Right atrium auricular region (tissue), 2 donors: ENCODE measurements at regions not wholly inside any gene's neighbourhood (a gene's known extent, or its start where the extent isn't known, plus 50 kb on each side); places are given as distances from the start of the nearest gene placed in this dataset.

Source experiments
- DNase-seq: peaks from one replicate; pipeline ENCODE4 v3.0.0-alpha.2; 2019; ENCODE audit warnings: low spot score
- H3K27ac ChIP-seq, 2 donors: fragments of 200-600 bp; sonication (generic); 1 replicate in 1 of 2; 2 replicates in 1 of 2; pipeline ENCODE4 v1.5.1; 2016 to 2019
- H3K27me3 ChIP-seq, 2 donors: fragments of 200-600 bp; sonication (generic); one replicate each; pipeline versions ENCODE4 v1.5.1 to v1.6.0; 2017 to 2019
- H3K36me3 ChIP-seq: fragments of 200-600 bp; sonication (generic); one replicate; pipeline ENCODE4 v1.5.1; 2016
- H3K4me1 ChIP-seq, 2 donors: fragments of 200-600 bp; sonication (generic); one replicate each; pipeline versions ENCODE4 v1.5.1 to v1.6.0; 2017 to 2019
- H3K4me3 ChIP-seq, 2 donors: fragments of 200-600 bp; sonication (generic); 1 replicate in 1 of 2; 2 replicates in 1 of 2; pipeline ENCODE4 v1.5.1; 2017 to 2019; ENCODE audit warnings: mild to moderate bottlenecking in 1 of 2, moderate library complexity in 1 of 2
- H3K9me3 ChIP-seq, 2 donors: fragments of 200-600 bp; sonication (generic); one replicate each; pipeline ENCODE4 v1.5.1; 2019
- TF ChIP-seq, protein P1 (sequence below), 2 donors: fragments of 200-600 bp; sonication (generic); IDR thresholded peaks; one replicate each; pipeline ENCODE4 v1.5.1; 2019; ENCODE audit warnings: antibody characterized with exemption in 2 of 2

DNA sequence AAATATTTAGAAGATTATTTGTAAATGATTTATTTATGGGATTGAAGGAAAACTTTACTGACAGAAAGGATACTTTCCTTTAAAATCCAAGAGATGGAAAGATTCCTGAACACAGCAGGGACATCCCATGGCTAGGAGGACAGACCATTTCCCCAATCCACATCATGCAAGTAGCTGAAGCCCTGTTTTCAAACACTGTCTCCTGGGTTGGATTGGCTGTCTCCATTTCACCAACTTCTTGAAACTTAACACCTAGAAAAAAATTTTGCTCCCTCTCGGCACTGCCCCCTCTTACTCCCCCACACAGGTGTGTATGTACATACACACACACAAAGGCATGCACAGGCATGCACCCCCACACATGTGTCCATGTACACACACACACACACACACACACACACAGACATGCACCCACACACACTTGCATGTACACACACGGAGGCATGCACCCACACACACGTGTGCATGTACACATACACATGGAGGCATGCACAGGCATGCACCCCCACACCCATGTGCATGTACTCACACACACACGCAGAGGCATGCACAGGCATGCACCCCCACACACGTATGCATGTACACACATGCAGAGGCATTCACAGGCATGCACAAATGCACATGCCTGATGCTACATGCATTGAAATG is 320.0 kb downstream of the CHRM3 start:
- Histone ChIP-seq H3K36me3 (no peaks in the 10 kb centered on the region), H3K27me3 (no peaks in the 10 kb centered on the region), H3K4me3 (no peak overlapping the region), H3K9me3 (no peaks in the 10 kb centered on the region), H3K27ac (no peak overlapping the region), H3K4me1 (no peaks in the 10 kb centered on the region)
- DNase-seq = no peak
- TF ChIP-seq, protein P1, sequence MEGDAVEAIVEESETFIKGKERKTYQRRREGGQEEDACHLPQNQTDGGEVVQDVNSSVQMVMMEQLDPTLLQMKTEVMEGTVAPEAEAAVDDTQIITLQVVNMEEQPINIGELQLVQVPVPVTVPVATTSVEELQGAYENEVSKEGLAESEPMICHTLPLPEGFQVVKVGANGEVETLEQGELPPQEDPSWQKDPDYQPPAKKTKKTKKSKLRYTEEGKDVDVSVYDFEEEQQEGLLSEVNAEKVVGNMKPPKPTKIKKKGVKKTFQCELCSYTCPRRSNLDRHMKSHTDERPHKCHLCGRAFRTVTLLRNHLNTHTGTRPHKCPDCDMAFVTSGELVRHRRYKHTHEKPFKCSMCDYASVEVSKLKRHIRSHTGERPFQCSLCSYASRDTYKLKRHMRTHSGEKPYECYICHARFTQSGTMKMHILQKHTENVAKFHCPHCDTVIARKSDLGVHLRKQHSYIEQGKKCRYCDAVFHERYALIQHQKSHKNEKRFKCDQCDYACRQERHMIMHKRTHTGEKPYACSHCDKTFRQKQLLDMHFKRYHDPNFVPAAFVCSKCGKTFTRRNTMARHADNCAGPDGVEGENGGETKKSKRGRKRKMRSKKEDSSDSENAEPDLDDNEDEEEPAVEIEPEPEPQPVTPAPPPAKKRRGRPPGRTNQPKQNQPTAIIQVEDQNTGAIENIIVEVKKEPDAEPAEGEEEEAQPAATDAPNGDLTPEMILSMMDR (IDR thresholded peaks at IDR 0.05) = no peak

DNA sequence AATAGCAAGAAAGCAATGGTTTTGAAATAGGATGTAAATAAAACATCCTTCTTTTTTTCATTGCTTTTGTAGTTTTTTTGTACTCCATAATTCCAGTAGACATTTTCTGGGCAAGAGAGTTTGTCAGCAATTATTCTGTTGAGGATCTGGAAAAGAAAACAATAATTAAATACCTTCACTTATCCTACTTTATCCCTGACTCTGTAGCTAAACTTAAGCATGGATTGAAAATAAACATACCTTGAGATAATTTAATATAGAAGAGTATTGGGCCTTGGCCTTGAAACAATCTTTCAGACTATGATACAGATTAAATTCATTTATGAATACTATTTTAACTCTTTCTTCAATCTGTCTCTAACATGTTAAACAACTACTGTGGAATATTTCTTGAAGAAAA is 321.2 kb downstream of the CHRM3 start:
- no peak for DNase-seq
- Histone ChIP-seq H3K9me3 (no peaks in the 10 kb centered on the region), H3K27ac (no peak overlapping the region), H3K27me3 (no peaks in the 10 kb centered on the region), H3K4me3 (no peak overlapping the region), H3K4me1 (no peaks in the 10 kb centered on the region), H3K36me3 (no peaks in the 10 kb centered on the region)
- TF ChIP-seq, protein P1 (IDR thresholded peaks at IDR 0.05) = no peak

DNA sequence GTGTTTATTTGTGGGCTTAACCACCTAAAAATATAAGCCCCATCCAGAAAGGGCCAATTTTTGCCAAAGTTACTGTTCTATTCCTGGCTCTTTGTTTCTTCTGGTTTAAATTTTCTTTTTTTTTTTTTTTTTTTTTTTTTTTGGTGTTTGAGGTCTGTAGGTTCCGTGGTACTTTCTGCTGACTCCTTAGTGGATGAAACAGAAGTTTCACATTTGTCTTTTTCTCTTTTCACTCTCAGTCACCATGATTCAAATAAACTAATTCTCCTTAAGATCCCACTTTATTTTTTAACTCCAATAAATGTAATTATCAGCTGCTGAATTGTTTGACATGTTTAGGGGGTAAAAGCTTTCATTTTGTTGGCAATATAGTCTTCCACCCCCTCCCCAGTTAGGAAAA is 322.3 kb downstream of the CHRM3 start:
- H3K27me3 ChIP-seq = no peaks in the 10 kb centered on the region
- TF ChIP-seq, protein P1 (IDR thresholded peaks at IDR 0.05) = no peak
- DNase-seq = no peak
- H3K4me1 ChIP-seq = no peaks in the 10 kb centered on the region
- H3K9me3 ChIP-seq = no peaks in the 10 kb centered on the region
- H3K4me3 ChIP-seq = no peak overlapping the region
- H3K36me3 ChIP-seq = no peaks in the 10 kb centered on the region
- no peak overlapping the region for H3K27ac ChIP-seq

DNA sequence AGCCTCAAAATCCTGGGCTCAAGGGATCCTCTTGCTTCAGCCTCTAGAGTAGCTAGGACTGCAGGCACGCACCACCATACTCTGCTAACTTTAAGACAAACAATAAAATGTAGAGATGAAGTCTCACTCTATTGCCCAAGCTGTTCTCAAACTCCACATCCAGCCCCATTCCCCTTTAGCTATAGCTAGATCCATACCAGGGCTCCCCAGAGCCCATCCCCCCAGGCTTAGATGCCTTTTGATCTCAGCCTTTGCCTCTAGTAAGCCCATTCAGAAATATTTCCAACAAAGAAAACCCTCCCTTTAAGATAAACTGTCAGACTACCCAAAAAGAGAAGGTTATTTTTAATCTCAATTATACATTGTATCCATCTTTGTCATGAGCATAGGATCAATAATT is 325.4 kb downstream of the CHRM3 start:
- TF ChIP-seq, protein P1 (IDR thresholded peaks at IDR 0.05) = no peak
- Histone ChIP-seq H3K27ac (no peak overlapping the region), H3K4me3 (no peak overlapping the region), H3K4me1 (no peaks in the 10 kb centered on the region), H3K9me3 (no peaks in the 10 kb centered on the region), H3K36me3 (no peaks in the 10 kb centered on the region), H3K27me3 (no peaks in the 10 kb centered on the region)
- no peak for DNase-seq

DNA sequence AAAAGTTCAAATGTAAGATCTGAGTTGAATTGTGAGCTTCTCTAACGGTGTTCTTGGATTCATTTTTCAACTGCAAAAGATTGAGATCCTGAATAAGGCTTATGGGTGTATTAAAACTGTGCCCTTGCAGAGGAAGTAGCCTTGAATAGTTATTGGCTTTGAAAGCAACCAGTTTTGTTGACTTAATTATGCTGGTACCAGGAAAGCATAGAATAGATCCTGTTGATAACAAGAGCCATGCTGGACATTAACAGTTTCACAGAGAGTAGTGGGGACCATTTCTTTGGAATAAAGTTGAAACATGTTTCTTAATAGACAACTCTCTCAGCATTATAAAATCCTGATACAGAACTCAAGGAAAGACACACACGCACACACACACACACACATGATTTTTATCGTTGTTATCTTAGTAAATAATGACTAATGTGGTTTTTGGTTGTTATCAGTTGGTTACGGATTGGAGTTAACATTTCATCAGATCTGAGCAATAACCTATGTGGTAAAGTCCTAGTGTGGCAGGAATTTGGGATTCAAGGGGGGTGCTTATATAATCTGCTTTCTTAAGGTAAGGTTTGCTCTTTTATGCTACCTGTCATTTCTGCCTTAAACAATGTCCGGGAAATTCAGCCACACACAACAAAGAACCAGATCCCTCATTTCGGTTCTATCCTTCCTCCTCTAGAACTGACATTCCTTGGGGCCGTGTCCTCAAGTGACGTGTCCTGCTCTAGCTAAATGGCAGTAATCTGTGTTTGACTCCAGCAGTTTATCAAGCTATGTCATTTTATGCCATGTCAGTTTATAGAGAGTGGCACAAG is 330.9 kb downstream of the CHRM3 start:
- DNase-seq = no peak
- Histone ChIP-seq H3K27me3 (no peaks in the 10 kb centered on the region), H3K27ac (no peak overlapping the region), H3K9me3 (no peaks in the 10 kb centered on the region), H3K4me1 (no peaks in the 10 kb centered on the region), H3K36me3 (no peaks in the 10 kb centered on the region), H3K4me3 (no peak overlapping the region)
- TF ChIP-seq, protein P1 (IDR thresholded peaks at IDR 0.05) = no peak

DNA sequence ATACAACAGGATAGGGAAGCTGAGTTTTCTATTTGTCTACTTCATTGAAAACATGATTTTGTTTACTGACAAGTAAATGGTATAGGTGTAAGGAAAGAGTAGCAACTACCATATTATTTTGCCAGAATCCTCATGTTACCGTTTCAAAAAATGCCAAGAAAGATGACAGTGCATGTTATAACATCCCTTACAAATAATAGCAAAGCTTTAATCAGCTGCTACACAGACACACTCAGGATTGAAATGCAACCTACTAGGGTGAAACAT is 331.5 kb downstream of the CHRM3 start:
- H3K27ac ChIP-seq = no peak overlapping the region
- no peaks in the 10 kb centered on the region for H3K9me3 ChIP-seq
- H3K27me3 ChIP-seq = no peaks in the 10 kb centered on the region
- DNase-seq = no peak
- no peak overlapping the region for H3K4me3 ChIP-seq
- TF ChIP-seq, protein P1 (IDR thresholded peaks at IDR 0.05) = no peak
- H3K4me1 ChIP-seq = no peaks in the 10 kb centered on the region
- H3K36me3 ChIP-seq = no peaks in the 10 kb centered on the region
